WTC11 (cell line): ENCODE measurements at regions not wholly inside any gene's neighbourhood (a gene's known extent, or its start where the extent isn't known, plus 50 kb on each side); places are given as distances from the start of the nearest gene placed in this dataset.

ENCODE experiments used
- CREM ChIP-seq: sonication (generic); formaldehyde crosslinking; IDR thresholded peaks from 2 replicates; pipeline ENCODE4 v1.8.1; 2022; ENCODE audit warnings: mild to moderate bottlenecking, missing genetic modification reagents, moderate library complexity
- CTCF ChIP-seq: fragments of 200-600 bp; IDR thresholded peaks from 2 replicates; pipeline ENCODE4 v1.8.0; 2022; ENCODE audit warnings: antibody characterized with exemption
- JUN ChIP-seq: sonication (generic); formaldehyde crosslinking; IDR thresholded peaks from 2 replicates; pipeline ENCODE4 v1.8.0; 2023; ENCODE audit warnings: mild to moderate bottlenecking, missing genetic modification reagents
- RELA ChIP-seq: sonication (generic); formaldehyde crosslinking; IDR thresholded peaks from 2 replicates; pipeline ENCODE4 v1.8.1; 2022; ENCODE audit warnings: missing genetic modification reagents, mild to moderate bottlenecking, borderline replicate concordance
- TCF7 ChIP-seq: sonication (generic); formaldehyde crosslinking; IDR thresholded peaks from 2 replicates; pipeline ENCODE4 v1.8.0; 2022; ENCODE audit warnings: mild to moderate bottlenecking, low read depth, missing genetic modification reagents, moderate library complexity
- ZNF121 ChIP-seq: sonication (generic); formaldehyde crosslinking; IDR thresholded peaks from 2 replicates; pipeline ENCODE4 v1.8.0; 2023; ENCODE audit warnings: missing genetic modification reagents
- TF ChIP-seq, protein P1 (sequence below): sonication (generic); formaldehyde crosslinking; IDR thresholded peaks from 2 replicates; pipeline ENCODE4 v1.8.1; 2023; ENCODE audit warnings: mild to moderate bottlenecking, missing genetic modification reagents, moderate library complexity
- TF ChIP-seq, protein P2 (sequence below): sonication (generic); formaldehyde crosslinking; IDR thresholded peaks from 2 replicates; pipeline ENCODE4 v1.8.0; 2022; ENCODE audit warnings: missing genetic modification reagents
- TF ChIP-seq, protein P3 (sequence below): sonication (generic); formaldehyde crosslinking; IDR thresholded peaks from 2 replicates; pipeline ENCODE4 v1.8.0; 2022; ENCODE audit warnings: mild to moderate bottlenecking, missing genetic modification reagents

DNA sequence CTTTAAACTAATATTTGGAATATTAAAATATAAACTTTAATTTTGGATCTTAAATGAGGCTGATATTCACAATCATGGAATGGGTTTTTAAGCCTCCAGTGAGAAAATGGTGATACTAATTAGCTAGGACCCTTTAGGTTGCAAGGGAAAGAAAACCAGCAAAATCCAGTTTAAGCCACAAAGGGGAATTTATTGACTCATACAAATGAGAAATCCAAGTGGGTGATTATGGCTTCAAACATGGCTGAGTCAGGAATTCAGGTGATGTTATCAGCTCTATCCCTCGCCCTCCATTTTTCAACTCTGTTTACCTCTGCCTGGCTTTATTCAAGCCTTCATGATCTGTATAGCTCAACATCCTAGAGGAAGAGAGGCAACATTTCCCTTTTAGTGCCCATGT is 75.3 kb upstream of the DLX2 start:
- TF ChIP-seq, protein P1, sequence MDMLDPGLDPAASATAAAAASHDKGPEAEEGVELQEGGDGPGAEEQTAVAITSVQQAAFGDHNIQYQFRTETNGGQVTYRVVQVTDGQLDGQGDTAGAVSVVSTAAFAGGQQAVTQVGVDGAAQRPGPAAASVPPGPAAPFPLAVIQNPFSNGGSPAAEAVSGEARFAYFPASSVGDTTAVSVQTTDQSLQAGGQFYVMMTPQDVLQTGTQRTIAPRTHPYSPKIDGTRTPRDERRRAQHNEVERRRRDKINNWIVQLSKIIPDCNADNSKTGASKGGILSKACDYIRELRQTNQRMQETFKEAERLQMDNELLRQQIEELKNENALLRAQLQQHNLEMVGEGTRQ (CRISPR knock-in tag): no peak
- TF ChIP-seq CTCF (no peak), JUN (CRISPR knock-in tag) (no peak), TCF7 (CRISPR knock-in tag) (no peak), RELA (CRISPR knock-in tag) (no peak), CREM (CRISPR knock-in tag) (no peak), ZNF121 (CRISPR knock-in tag) (no peak)
- TF ChIP-seq, protein P2, sequence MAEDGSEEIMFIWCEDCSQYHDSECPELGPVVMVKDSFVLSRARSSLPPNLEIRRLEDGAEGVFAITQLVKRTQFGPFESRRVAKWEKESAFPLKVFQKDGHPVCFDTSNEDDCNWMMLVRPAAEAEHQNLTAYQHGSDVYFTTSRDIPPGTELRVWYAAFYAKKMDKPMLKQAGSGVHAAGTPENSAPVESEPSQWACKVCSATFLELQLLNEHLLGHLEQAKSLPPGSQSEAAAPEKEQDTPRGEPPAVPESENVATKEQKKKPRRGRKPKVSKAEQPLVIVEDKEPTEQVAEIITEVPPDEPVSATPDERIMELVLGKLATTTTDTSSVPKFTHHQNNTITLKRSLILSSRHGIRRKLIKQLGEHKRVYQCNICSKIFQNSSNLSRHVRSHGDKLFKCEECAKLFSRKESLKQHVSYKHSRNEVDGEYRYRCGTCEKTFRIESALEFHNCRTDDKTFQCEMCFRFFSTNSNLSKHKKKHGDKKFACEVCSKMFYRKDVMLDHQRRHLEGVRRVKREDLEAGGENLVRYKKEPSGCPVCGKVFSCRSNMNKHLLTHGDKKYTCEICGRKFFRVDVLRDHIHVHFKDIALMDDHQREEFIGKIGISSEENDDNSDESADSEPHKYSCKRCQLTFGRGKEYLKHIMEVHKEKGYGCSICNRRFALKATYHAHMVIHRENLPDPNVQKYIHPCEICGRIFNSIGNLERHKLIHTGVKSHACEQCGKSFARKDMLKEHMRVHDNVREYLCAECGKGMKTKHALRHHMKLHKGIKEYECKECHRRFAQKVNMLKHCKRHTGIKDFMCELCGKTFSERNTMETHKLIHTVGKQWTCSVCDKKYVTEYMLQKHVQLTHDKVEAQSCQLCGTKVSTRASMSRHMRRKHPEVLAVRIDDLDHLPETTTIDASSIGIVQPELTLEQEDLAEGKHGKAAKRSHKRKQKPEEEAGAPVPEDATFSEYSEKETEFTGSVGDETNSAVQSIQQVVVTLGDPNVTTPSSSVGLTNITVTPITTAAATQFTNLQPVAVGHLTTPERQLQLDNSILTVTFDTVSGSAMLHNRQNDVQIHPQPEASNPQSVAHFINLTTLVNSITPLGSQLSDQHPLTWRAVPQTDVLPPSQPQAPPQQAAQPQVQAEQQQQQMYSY: no peak
- TF ChIP-seq, protein P3, sequence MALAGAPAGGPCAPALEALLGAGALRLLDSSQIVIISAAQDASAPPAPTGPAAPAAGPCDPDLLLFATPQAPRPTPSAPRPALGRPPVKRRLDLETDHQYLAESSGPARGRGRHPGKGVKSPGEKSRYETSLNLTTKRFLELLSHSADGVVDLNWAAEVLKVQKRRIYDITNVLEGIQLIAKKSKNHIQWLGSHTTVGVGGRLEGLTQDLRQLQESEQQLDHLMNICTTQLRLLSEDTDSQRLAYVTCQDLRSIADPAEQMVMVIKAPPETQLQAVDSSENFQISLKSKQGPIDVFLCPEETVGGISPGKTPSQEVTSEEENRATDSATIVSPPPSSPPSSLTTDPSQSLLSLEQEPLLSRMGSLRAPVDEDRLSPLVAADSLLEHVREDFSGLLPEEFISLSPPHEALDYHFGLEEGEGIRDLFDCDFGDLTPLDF (CRISPR knock-in tag): no peak
